NB4 (cell line): ENCODE measurements at regions not wholly inside any gene's neighbourhood (a gene's known extent, or its start where the extent isn't known, plus 50 kb on each side); places are given as distances from the start of the nearest gene placed in this dataset.

Experiments used
- POLR2A ChIP-seq: IDR thresholded peaks from 2 replicates; pipeline ENCODE4 v1.6.1; 2011; ENCODE audit warnings: mild to moderate bottlenecking; ENCODE audit not compliant: insufficient read length; ENCODE audit errors: extremely low read depth
- TF ChIP-seq, protein P1 (sequence below): IDR thresholded peaks from one replicate; pipeline ENCODE4 v1.5.1; 2012; ENCODE audit warnings: low read depth, low read length
- TF ChIP-seq, protein P2 (sequence below): IDR thresholded peaks from 2 replicates; pipeline ENCODE4 v1.6.1; 2011; ENCODE audit warnings: low read depth, low read length

DNA sequence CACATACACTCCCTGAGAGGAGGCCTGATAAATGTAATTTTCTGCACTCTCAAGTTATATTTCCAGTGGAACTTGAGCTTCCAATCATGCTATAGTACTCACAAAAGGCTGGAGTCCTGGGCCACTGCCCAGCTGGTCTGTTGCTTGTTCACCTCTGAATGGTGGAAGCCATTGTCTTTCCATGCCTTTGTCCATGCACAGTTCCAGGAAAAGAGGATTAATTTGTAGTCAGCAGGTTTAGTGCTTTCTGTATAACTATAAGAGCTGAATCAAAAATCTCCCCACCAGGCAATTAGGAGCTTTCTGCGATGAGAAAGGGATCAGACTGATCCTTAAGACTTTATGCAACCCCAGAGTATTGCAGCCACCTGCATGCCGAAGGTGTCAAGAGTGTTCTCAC is 195.4 kb upstream of the PGRMC2 start:
- TF ChIP-seq, protein P1, sequence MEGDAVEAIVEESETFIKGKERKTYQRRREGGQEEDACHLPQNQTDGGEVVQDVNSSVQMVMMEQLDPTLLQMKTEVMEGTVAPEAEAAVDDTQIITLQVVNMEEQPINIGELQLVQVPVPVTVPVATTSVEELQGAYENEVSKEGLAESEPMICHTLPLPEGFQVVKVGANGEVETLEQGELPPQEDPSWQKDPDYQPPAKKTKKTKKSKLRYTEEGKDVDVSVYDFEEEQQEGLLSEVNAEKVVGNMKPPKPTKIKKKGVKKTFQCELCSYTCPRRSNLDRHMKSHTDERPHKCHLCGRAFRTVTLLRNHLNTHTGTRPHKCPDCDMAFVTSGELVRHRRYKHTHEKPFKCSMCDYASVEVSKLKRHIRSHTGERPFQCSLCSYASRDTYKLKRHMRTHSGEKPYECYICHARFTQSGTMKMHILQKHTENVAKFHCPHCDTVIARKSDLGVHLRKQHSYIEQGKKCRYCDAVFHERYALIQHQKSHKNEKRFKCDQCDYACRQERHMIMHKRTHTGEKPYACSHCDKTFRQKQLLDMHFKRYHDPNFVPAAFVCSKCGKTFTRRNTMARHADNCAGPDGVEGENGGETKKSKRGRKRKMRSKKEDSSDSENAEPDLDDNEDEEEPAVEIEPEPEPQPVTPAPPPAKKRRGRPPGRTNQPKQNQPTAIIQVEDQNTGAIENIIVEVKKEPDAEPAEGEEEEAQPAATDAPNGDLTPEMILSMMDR = no peak
- no peak for TF ChIP-seq POLR2A
- TF ChIP-seq, protein P2, sequence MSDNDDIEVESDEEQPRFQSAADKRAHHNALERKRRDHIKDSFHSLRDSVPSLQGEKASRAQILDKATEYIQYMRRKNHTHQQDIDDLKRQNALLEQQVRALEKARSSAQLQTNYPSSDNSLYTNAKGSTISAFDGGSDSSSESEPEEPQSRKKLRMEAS = no peak
